ENCODE measurements at regions not wholly inside any gene's neighbourhood (a gene's known extent, or its start where the extent isn't known, plus 50 kb on each side); places are given as distances from the start of the nearest gene placed in this dataset.
A peak's percentile ranks its signal among the peaks of the same experiment; 100 is the strongest.

DNA sequence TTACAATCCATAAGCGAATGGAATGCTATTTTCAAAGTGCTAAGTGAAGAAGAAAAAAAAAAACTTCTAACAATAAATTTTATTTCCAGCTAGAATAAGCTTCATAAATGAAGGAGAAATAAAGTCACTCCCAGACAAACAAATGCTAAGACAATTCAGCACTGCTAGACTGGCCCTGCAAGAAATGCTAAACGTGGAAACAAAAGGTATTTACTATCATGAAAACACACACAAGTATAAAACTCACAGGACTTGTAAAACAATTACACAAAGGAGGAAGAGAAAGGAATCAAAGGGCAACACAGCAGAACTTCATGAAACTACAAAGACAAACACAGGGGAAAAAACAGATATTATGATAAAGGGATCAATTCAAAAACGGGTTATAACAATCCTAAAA is 85.8 kb upstream of the NELL2 start:
- Histone ChIP-seq H3K27me3 (replicated peaks; ENCODE audit: insufficient read depth) (no peaks in the 10 kb centered on the region), H3K4me3 (no peak overlapping the region), H3K9me3 (no peaks in the 10 kb centered on the region), H3K36me3 (no peaks in the 10 kb centered on the region), H3K27ac (peak overlapping the region in 1 of 2 donors; percentile 25), H3K4me1 (replicated peaks) (no peaks in the 10 kb centered on the region)
- DNase-seq (ENCODE audit: low spot score): peak; percentile 36
- intact Hi-C loops (cut with DNase I): no loop called here
- WGBS: 36% methylated on average over 3 of the region's 3 CpGs
- TF ChIP-seq CTCF (IDR thresholded peaks at IDR 0.05): no peak
- TF ChIP-seq POLR2A (IDR thresholded peaks at IDR 0.05): no peak
- TF ChIP-seq POLR2AphosphoS5 (IDR thresholded peaks at IDR 0.05): peak; percentile 84

GRCh38 chr12:44960856-44961255 is 84.7 kb upstream of the NELL2 start:
- no peak for DNase-seq (ENCODE audit: low spot score)
- WGBS: 97% methylated on average over 3 of the region's 3 CpGs

GRCh38 chr12:44960423-44960822 is 84.3 kb upstream of the NELL2 start:
- no peak for DNase-seq (ENCODE audit: low spot score)
- no peaks in the 10 kb centered on the region for H3K9me3 ChIP-seq
- H3K4me1 ChIP-seq (replicated peaks): no peaks in the 10 kb centered on the region
- WGBS: 73% methylated on average over 3 of the region's 3 CpGs
- intact Hi-C loops (cut with DNase I): no loop called here
- no peaks in the 10 kb centered on the region for H3K27me3 ChIP-seq (replicated peaks; ENCODE audit: insufficient read depth)
- H3K4me3 ChIP-seq: no peak overlapping the region
- no peaks in the 10 kb centered on the region for H3K36me3 ChIP-seq
- TF ChIP-seq POLR2A (IDR thresholded peaks at IDR 0.05): no peak
- TF ChIP-seq POLR2AphosphoS5 (IDR thresholded peaks at IDR 0.05): no peak
- TF ChIP-seq CTCF (IDR thresholded peaks at IDR 0.05): no peak
- no peak overlapping the region for H3K27ac ChIP-seq

More at GRCh38 chr12:44960856-44961255, 84.7 kb upstream of the NELL2 start:
- no peaks in the 10 kb centered on the region for H3K9me3 ChIP-seq
- intact Hi-C loops (cut with DNase I): no loop called here
- no peak overlapping the region for H3K4me3 ChIP-seq
- H3K27me3 ChIP-seq (replicated peaks; ENCODE audit: insufficient read depth): no peaks in the 10 kb centered on the region
- no peaks in the 10 kb centered on the region for H3K36me3 ChIP-seq
- no peaks in the 10 kb centered on the region for H3K4me1 ChIP-seq (replicated peaks)
- no peak overlapping the region for H3K27ac ChIP-seq
- TF ChIP-seq CTCF (IDR thresholded peaks at IDR 0.05) (no peak), POLR2A (IDR thresholded peaks at IDR 0.05) (no peak), POLR2AphosphoS5 (IDR thresholded peaks at IDR 0.05) (no peak)

DNA sequence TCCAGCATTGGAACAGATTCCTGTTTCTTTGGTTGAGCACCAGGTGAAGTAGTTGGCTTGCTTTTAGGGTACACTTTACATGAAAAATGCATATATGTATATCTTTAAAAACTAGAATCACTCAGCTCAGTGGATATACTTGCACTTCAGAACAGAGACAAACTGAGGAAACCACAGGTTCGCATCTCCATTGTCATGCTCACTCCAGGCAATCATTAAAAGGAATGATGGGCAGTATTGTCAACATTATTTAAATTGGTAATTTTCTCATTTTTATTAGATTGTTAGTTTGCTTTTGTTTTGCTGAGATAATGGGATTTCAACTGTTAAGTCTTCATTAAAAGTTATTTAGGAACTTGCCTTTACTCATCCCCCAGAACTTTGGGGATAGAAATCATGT is 71.0 kb upstream of the NELL2 start:
- Histone ChIP-seq H3K4me3 (no peak overlapping the region), H3K27me3 (replicated peaks; ENCODE audit: insufficient read depth) (no peaks in the 10 kb centered on the region), H3K4me1 (replicated peaks) (no peaks in the 10 kb centered on the region), H3K36me3 (no peaks in the 10 kb centered on the region), H3K9me3 (no peaks in the 10 kb centered on the region), H3K27ac (no peak overlapping the region)
- WGBS: 80% methylated on average over 1 of the region's 1 CpG
- no peak for DNase-seq (ENCODE audit: low spot score)
- TF ChIP-seq POLR2AphosphoS5 (IDR thresholded peaks at IDR 0.05) (no peak), CTCF (IDR thresholded peaks at IDR 0.05) (no peak), POLR2A (IDR thresholded peaks at IDR 0.05) (no peak)
- intact Hi-C loops (cut with DNase I): no loop called here

DNA sequence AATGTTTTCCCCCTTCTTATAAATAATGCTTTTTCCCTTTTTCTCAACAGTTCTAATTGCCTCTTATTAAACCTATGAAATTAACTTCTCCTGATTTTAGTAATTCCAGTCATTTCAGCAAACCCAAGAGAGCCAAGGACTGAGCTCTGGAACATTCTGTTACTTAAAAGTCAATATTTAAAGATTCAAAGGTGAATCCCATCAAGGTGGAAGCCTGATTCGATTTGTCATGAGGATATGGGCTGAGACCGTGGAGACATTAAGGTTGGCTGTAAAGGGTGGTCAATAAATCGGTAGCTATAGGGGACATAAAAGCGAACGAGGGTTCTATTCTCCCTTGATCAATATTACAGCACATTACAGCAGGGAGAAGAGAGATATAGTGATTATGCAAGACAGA is 66.6 kb upstream of the NELL2 start:
- TF ChIP-seq POLR2AphosphoS5 (IDR thresholded peaks at IDR 0.05): no peak
- no peak for TF ChIP-seq CTCF (IDR thresholded peaks at IDR 0.05)
- TF ChIP-seq POLR2A (IDR thresholded peaks at IDR 0.05): no peak
- no peaks in the 10 kb centered on the region for H3K36me3 ChIP-seq
- 79% methylated on average over 5 of the region's 5 CpGs for WGBS
- no peak overlapping the region for H3K4me3 ChIP-seq
- H3K9me3 ChIP-seq: no peaks in the 10 kb centered on the region
- no peak for DNase-seq (ENCODE audit: low spot score)
- intact Hi-C loops (cut with DNase I): no loop called here
- H3K27ac ChIP-seq: no peak overlapping the region
- H3K4me1 ChIP-seq (replicated peaks): no peaks in the 10 kb centered on the region
- no peaks in the 10 kb centered on the region for H3K27me3 ChIP-seq (replicated peaks; ENCODE audit: insufficient read depth)

Measured in prostate gland (tissue), 2 donors.